ENCODE measurements at regions not wholly inside any gene's neighbourhood (a gene's known extent, or its start where the extent isn't known, plus 50 kb on each side); places are given as distances from the start of the nearest gene placed in this dataset.

DNA sequence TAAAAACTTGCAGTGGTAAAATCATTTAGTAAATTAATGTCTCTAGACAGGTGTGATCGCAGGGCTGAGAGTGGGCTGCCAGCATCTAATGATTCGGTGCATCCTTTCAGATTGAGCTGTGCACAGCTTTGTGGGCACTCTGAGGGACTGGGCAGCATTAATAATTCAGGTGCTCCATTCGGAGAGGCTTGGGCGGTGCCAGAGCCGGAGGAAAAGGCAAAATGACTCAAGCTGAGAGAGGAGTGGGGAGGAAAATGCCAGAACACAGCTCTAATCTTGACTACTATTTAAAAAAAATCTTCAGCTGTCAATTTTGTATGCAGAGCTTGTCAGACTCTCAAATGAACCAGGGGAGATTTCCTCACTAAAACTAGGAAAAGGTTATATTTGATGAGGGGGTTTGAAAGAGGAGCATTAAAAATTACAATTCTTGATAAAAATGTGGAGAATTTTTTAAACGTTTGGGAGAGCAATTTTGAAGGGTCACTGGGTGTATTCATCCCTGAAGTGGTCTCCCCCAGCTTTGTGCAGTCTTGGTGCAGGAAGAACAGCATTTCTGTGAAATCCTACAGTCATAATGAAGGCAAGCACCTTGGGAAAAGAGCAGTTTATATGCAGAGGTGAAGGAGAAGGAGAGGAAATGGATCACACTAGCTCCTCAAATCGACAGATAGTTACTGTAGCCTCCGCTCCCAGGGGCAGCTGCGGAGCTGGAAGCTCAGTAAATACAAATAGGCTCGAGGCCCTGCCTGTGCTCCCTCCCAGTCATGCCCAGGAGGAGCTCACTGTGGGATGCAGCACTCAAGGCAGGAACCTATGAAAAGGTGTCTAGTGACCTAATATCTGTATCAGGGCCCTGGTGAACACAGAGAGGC is 535.4 kb upstream of the RAB6C start:
- Histone ChIP-seq H3K27ac (no peak overlapping the region), H3K27me3 (peaks cover 9% of the 10 kb centered on the region), H3K4me3 (no peak overlapping the region), H3K9me3 (no peaks in the 10 kb centered on the region), H3K36me3 (no peaks in the 10 kb centered on the region), H3K4me1 (no peaks in the 10 kb centered on the region)
- no peak for TF ChIP-seq POLR2AphosphoS5 (IDR thresholded peaks at IDR 0.05)
- no peak for TF ChIP-seq POLR2A (IDR thresholded peaks at IDR 0.05)
- TF ChIP-seq, protein P1, sequence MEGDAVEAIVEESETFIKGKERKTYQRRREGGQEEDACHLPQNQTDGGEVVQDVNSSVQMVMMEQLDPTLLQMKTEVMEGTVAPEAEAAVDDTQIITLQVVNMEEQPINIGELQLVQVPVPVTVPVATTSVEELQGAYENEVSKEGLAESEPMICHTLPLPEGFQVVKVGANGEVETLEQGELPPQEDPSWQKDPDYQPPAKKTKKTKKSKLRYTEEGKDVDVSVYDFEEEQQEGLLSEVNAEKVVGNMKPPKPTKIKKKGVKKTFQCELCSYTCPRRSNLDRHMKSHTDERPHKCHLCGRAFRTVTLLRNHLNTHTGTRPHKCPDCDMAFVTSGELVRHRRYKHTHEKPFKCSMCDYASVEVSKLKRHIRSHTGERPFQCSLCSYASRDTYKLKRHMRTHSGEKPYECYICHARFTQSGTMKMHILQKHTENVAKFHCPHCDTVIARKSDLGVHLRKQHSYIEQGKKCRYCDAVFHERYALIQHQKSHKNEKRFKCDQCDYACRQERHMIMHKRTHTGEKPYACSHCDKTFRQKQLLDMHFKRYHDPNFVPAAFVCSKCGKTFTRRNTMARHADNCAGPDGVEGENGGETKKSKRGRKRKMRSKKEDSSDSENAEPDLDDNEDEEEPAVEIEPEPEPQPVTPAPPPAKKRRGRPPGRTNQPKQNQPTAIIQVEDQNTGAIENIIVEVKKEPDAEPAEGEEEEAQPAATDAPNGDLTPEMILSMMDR (IDR thresholded peaks at IDR 0.05), result no peak
- TF ChIP-seq EP300 (IDR thresholded peaks at IDR 0.05), result no peak
- 51 to 78% methylated on average over 6 to 10 of the region's 10 CpGs for WGBS, 2 donors (ENCODE audit: low coverage in 1 of 2)
- no peak for ATAC-seq

DNA sequence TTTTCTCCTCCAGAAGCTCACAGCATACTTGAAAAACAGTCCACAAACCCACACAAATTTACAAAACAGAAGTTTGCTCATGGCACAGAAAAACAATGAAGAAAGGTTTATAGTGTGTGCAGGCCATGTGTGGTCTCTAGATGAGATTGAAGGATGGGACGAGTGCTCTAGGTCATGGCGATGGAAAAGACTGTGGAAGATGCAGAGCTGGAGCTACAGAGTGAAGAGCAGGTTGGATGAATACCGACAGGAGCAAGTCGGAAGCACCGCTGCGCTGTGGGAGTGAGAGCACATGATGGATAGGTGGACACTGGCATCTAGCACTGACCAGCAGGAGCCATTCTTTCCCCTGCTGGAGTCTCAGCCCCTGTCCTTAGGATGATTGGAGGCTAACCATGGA is 534.7 kb upstream of the RAB6C start:
- TF ChIP-seq POLR2A (IDR thresholded peaks at IDR 0.05) (no peak), EP300 (IDR thresholded peaks at IDR 0.05) (no peak), POLR2AphosphoS5 (IDR thresholded peaks at IDR 0.05) (no peak)
- TF ChIP-seq, protein P1 (IDR thresholded peaks at IDR 0.05), result no peak
- ATAC-seq, result no peak
- no peaks in the 10 kb centered on the region for H3K36me3 ChIP-seq
- 73 to 82% methylated on average over 4 to 6 of the region's 6 CpGs for WGBS, 2 donors (ENCODE audit: low coverage in 1 of 2)
- H3K27me3 ChIP-seq, result peaks cover 9% of the 10 kb centered on the region
- no peaks in the 10 kb centered on the region for H3K4me1 ChIP-seq
- no peaks in the 10 kb centered on the region for H3K9me3 ChIP-seq
- no peak overlapping the region for H3K27ac ChIP-seq
- H3K4me3 ChIP-seq, result no peak overlapping the region

DNA sequence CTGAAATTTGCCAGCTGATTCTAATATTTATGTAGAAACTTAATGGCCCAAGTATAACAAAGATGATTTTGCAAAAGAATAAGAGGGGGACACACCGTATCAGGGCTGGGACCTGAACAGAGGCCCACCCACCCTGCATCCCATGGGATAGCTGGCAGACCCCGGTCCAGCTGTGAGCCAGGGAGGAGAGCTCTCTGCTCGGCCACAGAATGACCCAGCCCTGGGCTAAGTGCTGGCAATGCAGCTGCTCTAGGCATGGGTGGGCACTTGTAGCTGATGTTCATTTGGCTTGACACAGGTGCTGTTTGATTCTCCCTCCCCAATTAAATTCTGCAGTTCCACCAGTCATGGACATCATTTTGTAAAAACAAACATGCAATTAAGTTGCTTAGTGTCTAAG is 522.8 kb upstream of the RAB6C start:
- ATAC-seq, result no peak
- Histone ChIP-seq H3K36me3 (no peaks in the 10 kb centered on the region), H3K9me3 (no peaks in the 10 kb centered on the region), H3K27ac (no peak overlapping the region), H3K4me3 (no peak overlapping the region), H3K4me1 (no peaks in the 10 kb centered on the region), H3K27me3 (no peaks in the 10 kb centered on the region)
- WGBS, 2 donors (ENCODE audit: low coverage in 1 of 2), result 4 to 54% methylated on average over 3 of the region's 3 CpGs
- TF ChIP-seq POLR2AphosphoS5 (IDR thresholded peaks at IDR 0.05), result no peak
- no peak for TF ChIP-seq POLR2A (IDR thresholded peaks at IDR 0.05)
- TF ChIP-seq, protein P1 (IDR thresholded peaks at IDR 0.05), result no peak
- no peak for TF ChIP-seq EP300 (IDR thresholded peaks at IDR 0.05)

DNA sequence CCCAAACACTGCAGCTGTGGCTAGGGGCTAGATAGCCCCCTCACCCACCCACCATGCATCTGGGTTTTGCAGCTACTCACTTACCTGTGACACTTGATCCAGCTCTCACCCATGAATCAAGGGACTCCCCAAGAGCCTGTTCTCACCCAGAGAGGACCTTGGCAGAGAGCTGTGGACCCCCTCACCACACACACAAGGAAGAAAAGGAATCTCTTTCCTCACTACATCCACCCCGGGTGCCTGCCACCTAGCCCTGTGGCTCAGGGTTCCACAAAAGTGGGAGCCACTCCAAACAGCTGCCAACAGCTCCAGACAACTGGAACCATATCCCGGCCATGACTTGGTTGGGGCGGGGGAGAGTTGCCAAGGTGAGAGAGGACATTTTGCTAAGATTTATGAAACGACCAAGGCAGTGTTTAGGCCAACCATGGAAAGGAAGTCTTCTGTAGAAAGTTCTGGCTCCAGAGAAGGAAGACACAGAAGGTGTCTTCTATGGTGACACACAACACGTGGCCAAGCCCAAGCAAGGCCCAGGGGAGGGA is 522.1 kb upstream of the RAB6C start:
- Histone ChIP-seq H3K36me3 (no peaks in the 10 kb centered on the region), H3K9me3 (no peaks in the 10 kb centered on the region), H3K4me3 (no peak overlapping the region), H3K4me1 (no peaks in the 10 kb centered on the region), H3K27ac (no peak overlapping the region), H3K27me3 (no peaks in the 10 kb centered on the region)
- WGBS, 2 donors (ENCODE audit: low coverage in 1 of 2), result 28 to 100% methylated on average over 1 to 3 of the region's 5 CpGs
- no peak for ATAC-seq
- TF ChIP-seq POLR2A (IDR thresholded peaks at IDR 0.05), result no peak
- TF ChIP-seq, protein P1 (IDR thresholded peaks at IDR 0.05), result no peak
- no peak for TF ChIP-seq EP300 (IDR thresholded peaks at IDR 0.05)
- TF ChIP-seq POLR2AphosphoS5 (IDR thresholded peaks at IDR 0.05), result no peak

DNA sequence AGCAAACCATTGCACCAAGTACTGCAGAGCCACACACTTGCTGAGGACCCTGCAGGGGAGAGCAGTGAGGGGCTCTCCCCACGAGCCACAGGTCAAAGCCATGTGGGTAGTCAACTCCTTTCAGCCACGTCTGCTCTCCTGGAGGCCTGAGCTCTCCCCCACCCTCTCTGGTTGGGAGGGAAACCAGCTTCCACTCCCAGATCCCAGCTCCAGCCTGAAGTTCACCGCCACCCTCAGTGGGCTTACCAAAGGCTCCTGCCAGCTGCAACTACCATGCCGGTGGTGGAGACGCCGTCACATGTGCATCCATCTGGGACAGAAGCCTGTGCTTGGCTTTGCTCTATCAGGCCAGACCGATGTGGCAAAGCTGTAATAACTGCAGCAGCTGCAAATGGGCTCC is 521.5 kb upstream of the RAB6C start:
- Histone ChIP-seq H3K4me1 (no peaks in the 10 kb centered on the region), H3K36me3 (no peaks in the 10 kb centered on the region), H3K27me3 (no peaks in the 10 kb centered on the region), H3K4me3 (no peak overlapping the region), H3K9me3 (no peaks in the 10 kb centered on the region), H3K27ac (no peak overlapping the region)
- ATAC-seq, result no peak
- 86% methylated on average over 1 of the region's 7 CpGs; no CpG with 5 or more reads in 1 of the 2 donors for WGBS, 2 donors (ENCODE audit: low coverage in 1 of 2)
- TF ChIP-seq EP300 (IDR thresholded peaks at IDR 0.05) (no peak), POLR2A (IDR thresholded peaks at IDR 0.05) (no peak), POLR2AphosphoS5 (IDR thresholded peaks at IDR 0.05) (no peak)
- TF ChIP-seq, protein P1 (IDR thresholded peaks at IDR 0.05), result no peak

Measured in gastroesophageal sphincter (tissue), 4 donors.